Vagina (tissue), 2 donors: ENCODE measurements at regions not wholly inside any gene's neighbourhood (a gene's known extent, or its start where the extent isn't known, plus 50 kb on each side); places are given as distances from the start of the nearest gene placed in this dataset.

Experiments used
- DNase-seq, 2 donors: peaks; one replicate each; pipeline ENCODE4 v3.0.0-alpha.2; 2017; ENCODE audit errors: extremely low spot score in 2 of 2
- H3K27ac ChIP-seq: fragments of 200-600 bp; sonication (generic); one replicate; pipeline ENCODE4 v1.5.1; 2019
- H3K27me3 ChIP-seq: fragments of 200-600 bp; sonication (generic); one replicate; pipeline ENCODE4 v1.5.1; 2019
- H3K36me3 ChIP-seq, 2 donors: fragments of 200-600 bp; sonication (generic); one replicate each; pipeline ENCODE4 v1.5.1; 2017 to 2019
- H3K4me1 ChIP-seq: fragments of 200-600 bp; sonication (generic); one replicate; pipeline ENCODE4 v1.5.1; 2019
- H3K4me3 ChIP-seq, 2 donors: fragments of 200-600 bp; sonication (generic); 1 replicate in 1 of 2; 2 replicates in 1 of 2; pipeline ENCODE4 v1.5.1; 2016 to 2019
- H3K9me3 ChIP-seq: fragments of 200-600 bp; sonication (generic); one replicate; pipeline ENCODE4 v1.5.1; 2019
- CTCF ChIP-seq, 3 experiments: fragments of 450-650 bp in 2 of 3; fragments of 200-600 bp in 1 of 3; sonication (generic) in 1 of 3; IDR thresholded peaks; one replicate each; pipeline ENCODE4 v1.5.1; 2017 to 2019; ENCODE audit warnings: antibody characterized with exemption in 3 of 3, mild to moderate bottlenecking in 2 of 3, moderate library complexity in 2 of 3
- POLR2A ChIP-seq, 2 donors: fragments of 450-650 bp; IDR thresholded peaks; one replicate each; pipeline ENCODE4 v1.6.1; 2017; ENCODE audit warnings: antibody characterized with exemption in 2 of 2, mild to moderate bottlenecking in 2 of 2, moderate library complexity in 2 of 2
- POLR2AphosphoS5 ChIP-seq, 2 donors: sonication (generic); formaldehyde crosslinking; IDR thresholded peaks; one replicate each; pipeline ENCODE4 v1.9.0; 2017; ENCODE audit warnings: antibody characterized with exemption in 2 of 2, mild to moderate bottlenecking in 2 of 2, low read depth in 1 of 2; ENCODE audit not compliant: insufficient read depth in 1 of 2
- intact Hi-C: fragments of 100-400 bp; cut with DNase I; formaldehyde crosslinking; loops from one replicate; pipeline ENCODE4 v1.15.1; 2023

GRCh38 chr16:9205661-9206060 lies 114.2 kb downstream of the HAPSTR1 start:
- Histone ChIP-seq H3K36me3 (no peaks in the 10 kb centered on the region), H3K9me3 (no peaks in the 10 kb centered on the region), H3K4me1 (no peaks in the 10 kb centered on the region), H3K27me3 (no peaks in the 10 kb centered on the region), H3K27ac (no peak overlapping the region), H3K4me3 (no peak overlapping the region)
- TF ChIP-seq CTCF (IDR thresholded peaks at IDR 0.05) (no peak), POLR2AphosphoS5 (IDR thresholded peaks at IDR 0.05; ENCODE audit: insufficient read depth in 1 of 2, low read depth in 1 of 2) (no peak), POLR2A (IDR thresholded peaks at IDR 0.05) (no peak)
- DNase-seq: no peak
- intact Hi-C loops: no loop called here

GRCh38 chr16:9206156-9206555 lies 114.7 kb downstream of the HAPSTR1 start:
- H3K27me3 ChIP-seq: no peaks in the 10 kb centered on the region
- no peak overlapping the region for H3K27ac ChIP-seq
- no peaks in the 10 kb centered on the region for H3K4me1 ChIP-seq
- no peak for DNase-seq
- H3K4me3 ChIP-seq: no peak overlapping the region
- intact Hi-C loops: no loop called here
- no peak for TF ChIP-seq POLR2A (IDR thresholded peaks at IDR 0.05)
- TF ChIP-seq CTCF (IDR thresholded peaks at IDR 0.05): no peak
- no peak for TF ChIP-seq POLR2AphosphoS5 (IDR thresholded peaks at IDR 0.05; ENCODE audit: insufficient read depth in 1 of 2, low read depth in 1 of 2)
- no peaks in the 10 kb centered on the region for H3K36me3 ChIP-seq
- no peaks in the 10 kb centered on the region for H3K9me3 ChIP-seq

- TF ChIP-seq CTCF (IDR thresholded peaks at IDR 0.05) (no peak), POLR2AphosphoS5 (IDR thresholded peaks at IDR 0.05; ENCODE audit: insufficient read depth in 1 of 2, low read depth in 1 of 2) (no peak), POLR2A (IDR thresholded peaks at IDR 0.05) (no peak)
- intact Hi-C loops: no loop called here
- H3K4me3 ChIP-seq: no peak overlapping the region
- H3K9me3 ChIP-seq: no peaks in the 10 kb centered on the region
- H3K27ac ChIP-seq: no peak overlapping the region
- H3K36me3 ChIP-seq: no peaks in the 10 kb centered on the region
- H3K4me1 ChIP-seq: no peaks in the 10 kb centered on the region
- no peaks in the 10 kb centered on the region for H3K27me3 ChIP-seq
- no peak for DNase-seq
Measured at GRCh38 chr16:9212621-9213020, 121.2 kb downstream of the HAPSTR1 start.

GRCh38 chr16:9219813-9220212 lies 128.4 kb downstream of the HAPSTR1 start:
- TF ChIP-seq POLR2A (IDR thresholded peaks at IDR 0.05) (no peak), POLR2AphosphoS5 (IDR thresholded peaks at IDR 0.05; ENCODE audit: insufficient read depth in 1 of 2, low read depth in 1 of 2) (no peak), CTCF (IDR thresholded peaks at IDR 0.05) (no peak)
- H3K9me3 ChIP-seq: no peaks in the 10 kb centered on the region
- DNase-seq: no peak
- no peak overlapping the region for H3K27ac ChIP-seq
- no peaks in the 10 kb centered on the region for H3K4me1 ChIP-seq
- no peak overlapping the region for H3K4me3 ChIP-seq
- intact Hi-C loops: no loop called here
- H3K27me3 ChIP-seq: no peaks in the 10 kb centered on the region
- no peaks in the 10 kb centered on the region for H3K36me3 ChIP-seq

- Histone ChIP-seq H3K27ac (no peak overlapping the region), H3K27me3 (no peaks in the 10 kb centered on the region), H3K9me3 (no peaks in the 10 kb centered on the region), H3K4me3 (no peak overlapping the region), H3K36me3 (no peaks in the 10 kb centered on the region), H3K4me1 (no peaks in the 10 kb centered on the region)
- intact Hi-C loops: no loop called here
- DNase-seq: no peak
- TF ChIP-seq CTCF (IDR thresholded peaks at IDR 0.05) (no peak), POLR2A (IDR thresholded peaks at IDR 0.05) (no peak), POLR2AphosphoS5 (IDR thresholded peaks at IDR 0.05; ENCODE audit: insufficient read depth in 1 of 2, low read depth in 1 of 2) (no peak)
Measured at GRCh38 chr16:9225527-9226316, 134.3 kb downstream of the HAPSTR1 start.
